ENCODE measurements at regions not wholly inside any gene's neighbourhood (a gene's known extent, or its start where the extent isn't known, plus 50 kb on each side); places are given as distances from the start of the nearest gene placed in this dataset.
"Not testable (repeated sequence)": the region's sequence is repeated elsewhere in the genome, so short reads cannot be mapped to it uniquely, and the experiment has no call there.

GRCh38 chr5:39941416-39941815 lies 516.6 kb upstream of the DAB2 start:
- DNase-seq (ENCODE audit: low read depth): peak; percentile 77
- no peak for TF ChIP-seq CTCF (conservative IDR thresholded peaks at IDR 0.05; ENCODE audit: low read length)
- H3K4me3 ChIP-seq (ENCODE audit: low read length): no peak overlapping the region

- H3K4me3 ChIP-seq (ENCODE audit: low read length): no peak overlapping the region
- DNase-seq (ENCODE audit: low read depth): no peak
Measured at GRCh38 chr5:39934830-39935229, 510.1 kb upstream of the DAB2 start.

GRCh38 chr5:39933061-39933460 lies 508.3 kb upstream of the DAB2 start:
- DNase-seq (ENCODE audit: low read depth): no peak
- TF ChIP-seq CTCF (conservative IDR thresholded peaks at IDR 0.05; ENCODE audit: low read length): no peak

More at GRCh38 chr5:39934830-39935229, 510.1 kb upstream of the DAB2 start:
- no peak for TF ChIP-seq CTCF (conservative IDR thresholded peaks at IDR 0.05; ENCODE audit: low read length)

GRCh38 chr5:39928709-39929108 lies 503.9 kb upstream of the DAB2 start:
- no peak for TF ChIP-seq CTCF (conservative IDR thresholded peaks at IDR 0.05; ENCODE audit: low read length)

More at GRCh38 chr5:39933061-39933460, 508.3 kb upstream of the DAB2 start:
- no peak overlapping the region for H3K4me3 ChIP-seq (ENCODE audit: low read length)

GRCh38 chr5:39919876-39920275 lies 495.1 kb upstream of the DAB2 start:
- no peak for TF ChIP-seq CTCF (conservative IDR thresholded peaks at IDR 0.05; ENCODE audit: low read length)
- DNase-seq (ENCODE audit: low read depth): no peak
- H3K4me3 ChIP-seq (ENCODE audit: low read length): no peak overlapping the region

More at GRCh38 chr5:39928709-39929108, 503.9 kb upstream of the DAB2 start:
- H3K4me3 ChIP-seq (ENCODE audit: low read length): no peak overlapping the region
- peak; percentile 48 for DNase-seq (ENCODE audit: low read depth)

- no peak for TF ChIP-seq CTCF (conservative IDR thresholded peaks at IDR 0.05; ENCODE audit: low read length)
- H3K4me3 ChIP-seq (ENCODE audit: low read length): no peak overlapping the region
- DNase-seq (ENCODE audit: low read depth): no peak
Measured at GRCh38 chr5:39912906-39913305, 488.1 kb upstream of the DAB2 start.

- not testable (repeated sequence) for H3K4me3 ChIP-seq (ENCODE audit: low read length); DNase-seq (ENCODE audit: low read depth)
Measured at GRCh38 chr5:39907267-39907951, 482.6 kb upstream of the DAB2 start.
